ENCODE measurements at regions not wholly inside any gene's neighbourhood (a gene's known extent, or its start where the extent isn't known, plus 50 kb on each side); places are given as distances from the start of the nearest gene placed in this dataset.
"Not testable (repeated sequence)": the region's sequence is repeated elsewhere in the genome, so short reads cannot be mapped to it uniquely, and the experiment has no call there.

DNA sequence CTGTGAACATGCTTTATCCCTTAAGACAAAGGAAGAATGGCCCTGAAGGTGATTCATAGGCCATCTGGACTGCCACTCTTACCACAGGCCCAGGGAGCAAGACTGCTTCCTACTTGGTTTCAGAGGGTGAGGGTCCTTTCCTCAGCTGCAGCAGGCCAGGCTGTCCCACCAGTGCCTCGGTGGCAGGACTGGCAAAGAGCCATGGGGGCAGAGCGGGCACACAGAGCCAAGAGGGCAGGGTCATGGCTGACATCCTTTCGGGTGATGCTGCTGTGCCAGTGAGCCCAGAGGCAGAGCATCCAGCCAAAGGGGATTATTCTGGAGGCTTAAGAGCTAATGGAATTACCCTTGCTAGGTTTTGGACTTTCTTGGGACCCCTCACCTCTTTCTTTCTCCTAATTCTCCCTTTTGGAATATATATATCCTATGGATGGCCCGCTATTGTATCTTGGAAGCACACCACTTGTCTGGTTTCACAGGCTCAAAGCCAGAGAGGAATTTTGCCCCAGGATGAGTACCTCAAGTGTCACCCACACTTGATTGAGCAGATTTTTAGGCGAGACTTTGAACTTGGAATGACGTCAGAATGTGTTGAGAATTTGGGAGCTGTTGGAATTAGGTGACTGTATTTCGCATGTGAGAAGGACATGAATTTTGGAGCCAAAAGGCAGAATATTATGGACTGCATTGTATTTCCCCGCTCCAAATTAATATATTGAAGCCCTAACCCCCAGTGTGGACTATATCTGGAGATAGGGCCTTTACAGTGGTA is 180.6 kb downstream of the BARX1 start:
- H3K4me1 Mint-ChIP-seq (ENCODE audit: low read depth) = no peaks in the 10 kb centered on the region
- no peak for DNase-seq (ENCODE audit: low spot score, unreplicated experiment)

DNA sequence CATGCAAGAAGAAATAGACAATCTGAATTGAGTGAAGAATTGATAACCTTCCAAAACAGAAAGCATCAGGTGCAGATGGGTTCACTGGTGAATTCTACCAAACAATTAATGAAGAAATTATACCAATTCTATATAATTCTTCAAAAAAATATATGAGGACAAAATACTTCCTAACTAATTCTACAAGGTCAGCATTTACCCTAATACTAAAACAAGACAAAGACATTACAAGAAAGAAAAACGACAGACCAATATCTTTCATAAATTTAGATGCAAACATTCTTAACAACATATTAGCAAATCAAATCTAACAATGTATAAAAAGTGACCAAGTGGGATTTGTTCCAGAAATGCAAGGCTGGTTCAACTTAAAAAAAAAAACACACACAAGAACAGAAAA is 183.9 kb downstream of the BARX1 start:
- Mint-ChIP-seq H3K4me3 (ENCODE audit: low read depth) (no peak overlapping the region), H3K36me3 (ENCODE audit: insufficient read depth) (no peaks in the 10 kb centered on the region), H3K27me3 (peaks cover 4% of the 10 kb centered on the region), H3K27ac (no peak overlapping the region), H3K4me1 (ENCODE audit: low read depth) (no peaks in the 10 kb centered on the region), H3K9me3 (ENCODE audit: low read depth) (peaks cover 4% of the 10 kb centered on the region)
- DNase-seq (ENCODE audit: low spot score, unreplicated experiment) = no peak
- TF ChIP-seq, protein P1, sequence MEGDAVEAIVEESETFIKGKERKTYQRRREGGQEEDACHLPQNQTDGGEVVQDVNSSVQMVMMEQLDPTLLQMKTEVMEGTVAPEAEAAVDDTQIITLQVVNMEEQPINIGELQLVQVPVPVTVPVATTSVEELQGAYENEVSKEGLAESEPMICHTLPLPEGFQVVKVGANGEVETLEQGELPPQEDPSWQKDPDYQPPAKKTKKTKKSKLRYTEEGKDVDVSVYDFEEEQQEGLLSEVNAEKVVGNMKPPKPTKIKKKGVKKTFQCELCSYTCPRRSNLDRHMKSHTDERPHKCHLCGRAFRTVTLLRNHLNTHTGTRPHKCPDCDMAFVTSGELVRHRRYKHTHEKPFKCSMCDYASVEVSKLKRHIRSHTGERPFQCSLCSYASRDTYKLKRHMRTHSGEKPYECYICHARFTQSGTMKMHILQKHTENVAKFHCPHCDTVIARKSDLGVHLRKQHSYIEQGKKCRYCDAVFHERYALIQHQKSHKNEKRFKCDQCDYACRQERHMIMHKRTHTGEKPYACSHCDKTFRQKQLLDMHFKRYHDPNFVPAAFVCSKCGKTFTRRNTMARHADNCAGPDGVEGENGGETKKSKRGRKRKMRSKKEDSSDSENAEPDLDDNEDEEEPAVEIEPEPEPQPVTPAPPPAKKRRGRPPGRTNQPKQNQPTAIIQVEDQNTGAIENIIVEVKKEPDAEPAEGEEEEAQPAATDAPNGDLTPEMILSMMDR (IDR thresholded peaks at IDR 0.05; ENCODE audit: unreplicated experiment) = no peak

More for the DNA sequence above, 180.6 kb downstream of the BARX1 start:
- Mint-ChIP-seq H3K9me3 (ENCODE audit: low read depth) (no peaks in the 10 kb centered on the region), H3K27me3 (peaks cover 4% of the 10 kb centered on the region), H3K27ac (no peak overlapping the region), H3K4me3 (ENCODE audit: low read depth) (no peak overlapping the region), H3K36me3 (ENCODE audit: insufficient read depth) (no peaks in the 10 kb centered on the region)
- TF ChIP-seq, protein P1 (IDR thresholded peaks at IDR 0.05; ENCODE audit: unreplicated experiment) = no peak

DNA sequence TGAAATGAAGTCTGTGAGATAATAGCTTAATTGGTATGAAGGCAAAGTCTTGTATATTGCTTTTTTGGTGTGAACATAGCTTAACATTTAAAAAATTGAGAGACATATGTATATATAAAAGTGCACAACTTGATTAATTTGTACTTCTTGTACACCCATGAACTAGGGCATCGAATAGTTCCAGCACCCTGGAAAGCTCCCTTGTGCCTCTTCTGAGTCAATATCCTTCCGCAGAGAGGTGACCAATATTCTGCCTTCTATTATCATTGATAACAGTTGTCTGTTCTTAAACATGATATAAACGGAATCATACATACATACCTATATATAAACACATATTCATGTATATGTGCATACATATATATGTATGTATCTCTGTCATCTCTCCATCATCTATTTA is 185.4 kb downstream of the PHF2 start:
- TF ChIP-seq, protein P1 (IDR thresholded peaks at IDR 0.05; ENCODE audit: unreplicated experiment) = no peak
- no peak for DNase-seq (ENCODE audit: low spot score, unreplicated experiment)
- peaks cover 16% of the 10 kb centered on the region for H3K9me3 Mint-ChIP-seq (ENCODE audit: low read depth)
- no peaks in the 10 kb centered on the region for H3K4me1 Mint-ChIP-seq (ENCODE audit: low read depth)
- no peak overlapping the region for H3K27ac Mint-ChIP-seq
- H3K36me3 Mint-ChIP-seq (ENCODE audit: insufficient read depth) = no peaks in the 10 kb centered on the region
- no peaks in the 10 kb centered on the region for H3K27me3 Mint-ChIP-seq
- H3K4me3 Mint-ChIP-seq (ENCODE audit: low read depth) = no peak overlapping the region

DNA sequence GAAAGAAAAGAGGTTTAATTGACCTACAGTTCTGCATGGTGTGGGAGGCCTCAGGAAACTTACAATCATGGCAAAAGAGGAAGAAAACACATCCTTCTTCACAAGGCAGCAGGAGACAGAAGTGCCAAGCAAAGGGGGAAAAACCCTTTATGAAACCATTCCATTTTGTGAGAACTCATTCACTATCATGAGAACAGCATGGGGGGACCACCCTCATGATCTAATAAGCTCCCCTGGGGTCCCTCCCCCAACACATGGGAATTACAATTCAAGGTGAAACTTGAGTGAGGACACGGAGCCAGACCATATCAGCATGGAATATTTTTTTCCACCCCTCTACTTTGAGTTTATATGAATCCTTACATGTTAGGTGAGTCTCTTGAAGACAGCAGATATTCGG is 173.7 kb downstream of the PHF2 start:
- Mint-ChIP-seq H3K27ac (no peak overlapping the region), H3K4me3 (ENCODE audit: low read depth) (no peak overlapping the region), H3K36me3 (ENCODE audit: insufficient read depth) (peaks cover 3% of the 10 kb centered on the region), H3K9me3 (ENCODE audit: low read depth) (peaks cover 54% of the 10 kb centered on the region), H3K4me1 (ENCODE audit: low read depth) (no peaks in the 10 kb centered on the region), H3K27me3 (no peaks in the 10 kb centered on the region)
- no peak for DNase-seq (ENCODE audit: low spot score, unreplicated experiment)
- TF ChIP-seq, protein P1 (IDR thresholded peaks at IDR 0.05; ENCODE audit: unreplicated experiment) = no peak

DNA sequence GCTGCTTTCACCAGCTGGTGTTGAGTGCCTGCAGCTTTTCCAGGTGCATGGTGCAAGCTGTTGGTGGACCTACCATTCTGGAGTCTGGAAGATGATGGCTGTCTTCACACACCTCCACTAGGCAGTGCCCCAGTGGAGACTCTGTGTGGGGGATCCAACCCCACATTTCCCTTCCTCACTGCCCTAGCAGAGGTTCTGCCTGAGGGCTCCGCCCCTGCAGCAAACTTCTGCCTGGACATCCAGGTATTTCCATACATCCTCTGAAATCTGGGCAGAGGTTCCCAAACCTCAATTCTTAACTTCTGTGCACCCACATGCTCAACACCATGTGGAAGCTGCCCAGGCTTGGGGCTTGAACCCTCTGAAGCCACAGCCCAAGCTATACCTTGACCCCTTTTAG is 172.4 kb downstream of the PHF2 start:
- H3K9me3 Mint-ChIP-seq (ENCODE audit: low read depth) = peaks cover 60% of the 10 kb centered on the region
- not testable (repeated sequence) for H3K36me3 Mint-ChIP-seq (ENCODE audit: insufficient read depth); H3K4me1 Mint-ChIP-seq (ENCODE audit: low read depth); DNase-seq (ENCODE audit: low spot score, unreplicated experiment); H3K27ac Mint-ChIP-seq; H3K27me3 Mint-ChIP-seq; H3K4me3 Mint-ChIP-seq (ENCODE audit: low read depth)

DNA sequence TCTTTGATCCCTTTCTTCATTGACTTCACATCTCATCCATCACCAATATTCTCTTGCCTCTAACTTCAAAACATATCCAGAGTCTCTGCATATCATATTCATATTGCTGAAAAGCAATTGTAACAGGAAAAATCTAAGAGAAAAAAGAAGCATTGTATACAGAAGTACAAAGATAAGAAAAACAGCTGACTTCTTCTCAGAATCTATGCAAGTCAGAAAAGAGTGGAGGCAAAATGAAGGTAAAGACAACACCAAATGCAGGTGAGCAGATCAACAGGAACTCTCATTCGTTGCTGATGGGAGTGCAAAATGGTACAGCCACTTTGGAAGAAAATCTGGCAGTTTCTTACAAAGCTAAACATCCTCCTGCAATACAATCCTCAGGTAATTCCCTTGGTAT is 155.6 kb downstream of the PHF2 start:
- H3K4me1 Mint-ChIP-seq (ENCODE audit: low read depth) = peaks cover 4% of the 10 kb centered on the region
- H3K27ac Mint-ChIP-seq = no peak overlapping the region
- peaks cover 2% of the 10 kb centered on the region for H3K36me3 Mint-ChIP-seq (ENCODE audit: insufficient read depth)
- H3K27me3 Mint-ChIP-seq = no peaks in the 10 kb centered on the region
- H3K4me3 Mint-ChIP-seq (ENCODE audit: low read depth) = no peak overlapping the region
- TF ChIP-seq, protein P1 (IDR thresholded peaks at IDR 0.05; ENCODE audit: unreplicated experiment) = no peak
- H3K9me3 Mint-ChIP-seq (ENCODE audit: low read depth) = peaks cover 39% of the 10 kb centered on the region
- no peak for DNase-seq (ENCODE audit: low spot score, unreplicated experiment)

Measured in progenitor cell of endocrine pancreas (in vitro differentiated cells).